Frontal cortex (tissue), 3 donors: ENCODE measurements at regions not wholly inside any gene's neighbourhood (a gene's known extent, or its start where the extent isn't known, plus 50 kb on each side); places are given as distances from the start of the nearest gene placed in this dataset.

ENCODE experiments used
- DNase-seq, 2 donors: peaks; one replicate each; pipeline ENCODE4 v3.0.0; 2012; ENCODE audit warnings: low spot score in 2 of 2
- FAIRE-seq: peaks from 2 replicates; lab custom pipeline; 2012; peaks lifted over from hg19 to GRCh38; lab: Jason Lieb, UNC
- donor health status: control.
- donor health status: control.
- donor health status: control.

GRCh38 chr15:31453558-31454318 is 127.1 kb downstream of the KLF13 start:
- FAIRE-seq = no peak
- no peak for DNase-seq

- FAIRE-seq = no peak
- no peak for DNase-seq
These were observed 128.9 kb downstream of the KLF13 start for GRCh38 chr15:31455499-31455898.

GRCh38 chr15:31456354-31457060 is 129.9 kb downstream of the KLF13 start:
- FAIRE-seq = no peak
- DNase-seq = no peak

- DNase-seq (no peak), FAIRE-seq (no peak)
These were observed 130.5 kb downstream of the KLF13 start for GRCh38 chr15:31457161-31457560.

- FAIRE-seq (no peak), DNase-seq (no peak)
These were observed 131.2 kb downstream of the KLF13 start for GRCh38 chr15:31457631-31458526.

- FAIRE-seq (no peak), DNase-seq (no peak)
These were observed 132.2 kb downstream of the KLF13 start for GRCh38 chr15:31458596-31459399.

GRCh38 chr15:31459400-31459748 is 132.7 kb downstream of the KLF13 start:
- DNase-seq (no peak), FAIRE-seq (no peak)

GRCh38 chr15:31461375-31461774 is 134.7 kb downstream of the KLF13 start:
- FAIRE-seq (no peak), DNase-seq (no peak)

GRCh38 chr15:31461911-31462480 is 135.4 kb downstream of the KLF13 start:
- FAIRE-seq = no peak

GRCh38 chr15:31463521-31464102 is 137.0 kb downstream of the KLF13 start:
- DNase-seq (no peak), FAIRE-seq (no peak)

More at GRCh38 chr15:31461911-31462480, 135.4 kb downstream of the KLF13 start:
- no peak for DNase-seq

GRCh38 chr15:31464216-31465082 is 137.8 kb downstream of the KLF13 start:
- DNase-seq (no peak), FAIRE-seq (no peak)

GRCh38 chr15:31465083-31465955 is 138.7 kb downstream of the KLF13 start:
- no peak for FAIRE-seq
- no peak for DNase-seq

GRCh38 chr15:31467361-31467760 is 140.7 kb downstream of the KLF13 start:
- FAIRE-seq (no peak), DNase-seq (no peak)

- no peak for FAIRE-seq
- DNase-seq = no peak
These were observed 142.5 kb downstream of the KLF13 start for GRCh38 chr15:31468911-31469785.

- FAIRE-seq (no peak), DNase-seq (no peak)
These were observed 143.3 kb downstream of the KLF13 start for GRCh38 chr15:31469786-31470525.

- FAIRE-seq (no peak), DNase-seq (no peak)
These were observed 144.1 kb downstream of the KLF13 start for GRCh38 chr15:31470756-31471155.
